HEK293 (cell line): ENCODE measurements at regions not wholly inside any gene's neighbourhood (a gene's known extent, or its start where the extent isn't known, plus 50 kb on each side); places are given as distances from the start of the nearest gene placed in this dataset.

Experiments
- SP2 ChIP-seq: fragments of 450-650 bp; formaldehyde crosslinking; IDR thresholded peaks from 2 replicates; pipeline ENCODE4 v1.5.1; 2016; ENCODE audit warnings: missing biosample characterization, missing genetic modification characterization
- ZBTB7A ChIP-seq: fragments of 450-650 bp; formaldehyde crosslinking; IDR thresholded peaks from 2 replicates; pipeline ENCODE4 v1.5.1; 2016; ENCODE audit warnings: low read depth, missing biosample characterization, missing genetic modification characterization
- ZEB2 ChIP-seq: fragments of 450-650 bp; formaldehyde crosslinking; IDR thresholded peaks from 2 replicates; pipeline ENCODE4 v1.5.1; 2016; ENCODE audit warnings: missing biosample characterization, missing genetic modification characterization
- ZNF19 ChIP-seq: fragments of 450-650 bp; formaldehyde crosslinking; IDR thresholded peaks from 2 replicates; pipeline ENCODE4; 2016; ENCODE audit warnings: missing biosample characterization, missing genetic modification characterization, low read depth
- ZNF530 ChIP-seq: fragments of 450-650 bp; formaldehyde crosslinking; IDR thresholded peaks from 2 replicates; pipeline ENCODE4 v1.5.1; 2016; ENCODE audit warnings: low read depth, missing biosample characterization, missing genetic modification characterization
- ZNF610 ChIP-seq: fragments of 450-650 bp; formaldehyde crosslinking; IDR thresholded peaks from 2 replicates; pipeline ENCODE4 v1.5.1; 2016; ENCODE audit warnings: missing biosample characterization, missing genetic modification characterization, borderline replicate concordance
- TF ChIP-seq, protein P1 (sequence below): fragments of 450-650 bp; formaldehyde crosslinking; IDR thresholded peaks from 2 replicates; pipeline ENCODE4 v1.5.1; 2016; ENCODE audit warnings: missing biosample characterization, missing genetic modification characterization
- TF ChIP-seq, protein P2 (sequence below): fragments of 450-650 bp; formaldehyde crosslinking; IDR thresholded peaks from 2 replicates; pipeline ENCODE4 v1.5.1; 2016; ENCODE audit warnings: missing biosample characterization, missing genetic modification characterization

- TF ChIP-seq, protein P1, sequence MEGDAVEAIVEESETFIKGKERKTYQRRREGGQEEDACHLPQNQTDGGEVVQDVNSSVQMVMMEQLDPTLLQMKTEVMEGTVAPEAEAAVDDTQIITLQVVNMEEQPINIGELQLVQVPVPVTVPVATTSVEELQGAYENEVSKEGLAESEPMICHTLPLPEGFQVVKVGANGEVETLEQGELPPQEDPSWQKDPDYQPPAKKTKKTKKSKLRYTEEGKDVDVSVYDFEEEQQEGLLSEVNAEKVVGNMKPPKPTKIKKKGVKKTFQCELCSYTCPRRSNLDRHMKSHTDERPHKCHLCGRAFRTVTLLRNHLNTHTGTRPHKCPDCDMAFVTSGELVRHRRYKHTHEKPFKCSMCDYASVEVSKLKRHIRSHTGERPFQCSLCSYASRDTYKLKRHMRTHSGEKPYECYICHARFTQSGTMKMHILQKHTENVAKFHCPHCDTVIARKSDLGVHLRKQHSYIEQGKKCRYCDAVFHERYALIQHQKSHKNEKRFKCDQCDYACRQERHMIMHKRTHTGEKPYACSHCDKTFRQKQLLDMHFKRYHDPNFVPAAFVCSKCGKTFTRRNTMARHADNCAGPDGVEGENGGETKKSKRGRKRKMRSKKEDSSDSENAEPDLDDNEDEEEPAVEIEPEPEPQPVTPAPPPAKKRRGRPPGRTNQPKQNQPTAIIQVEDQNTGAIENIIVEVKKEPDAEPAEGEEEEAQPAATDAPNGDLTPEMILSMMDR, result no peak
- TF ChIP-seq ZNF530 (tag by site-specific recombination), result no peak
- TF ChIP-seq ZNF19 (tag by site-specific recombination), result no peak
- TF ChIP-seq ZBTB7A (tag by site-specific recombination), result no peak
- no peak for TF ChIP-seq SP2 (tag by site-specific recombination)
- TF ChIP-seq, protein P2, sequence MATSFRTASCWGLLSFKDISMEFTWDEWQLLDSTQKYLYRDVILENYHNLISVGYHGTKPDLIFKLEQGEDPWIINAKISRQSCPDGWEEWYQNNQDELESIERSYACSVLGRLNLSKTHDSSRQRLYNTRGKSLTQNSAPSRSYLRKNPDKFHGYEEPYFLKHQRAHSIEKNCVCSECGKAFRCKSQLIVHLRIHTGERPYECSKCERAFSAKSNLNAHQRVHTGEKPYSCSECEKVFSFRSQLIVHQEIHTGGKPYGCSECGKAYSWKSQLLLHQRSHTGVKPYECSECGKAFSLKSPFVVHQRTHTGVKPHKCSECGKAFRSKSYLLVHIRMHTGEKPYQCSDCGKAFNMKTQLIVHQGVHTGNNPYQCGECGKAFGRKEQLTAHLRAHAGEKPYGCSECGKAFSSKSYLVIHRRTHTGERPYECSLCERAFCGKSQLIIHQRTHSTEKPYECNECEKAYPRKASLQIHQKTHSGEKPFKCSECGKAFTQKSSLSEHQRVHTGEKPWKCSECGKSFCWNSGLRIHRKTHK (tag by site-specific recombination), result no peak
- TF ChIP-seq ZNF610 (tag by site-specific recombination), result no peak
- TF ChIP-seq ZEB2 (tag by site-specific recombination), result no peak
These were observed 164.0 kb upstream of the TRAM1L1 start for GRCh38 chr4:117249333-117249732.
